C4-2B (cell line): ENCODE measurements at regions not wholly inside any gene's neighbourhood (a gene's known extent, or its start where the extent isn't known, plus 50 kb on each side); places are given as distances from the start of the nearest gene placed in this dataset.

ENCODE experiments used
- H3K27ac ChIP-seq: fragments of 450-650 bp; 2 replicates; pipeline ENCODE4 v1.5.1; 2017
- CTCF ChIP-seq: fragments of 450-650 bp; conservative IDR thresholded peaks from 2 replicates; pipeline ENCODE4 v1.5.1; 2017; ENCODE audit warnings: mild to moderate bottlenecking
- ZFX ChIP-seq: fragments of 450-650 bp; IDR thresholded peaks from 2 replicates; pipeline ENCODE4 v1.6.1; 2017

- no peak for TF ChIP-seq CTCF
- no peak for TF ChIP-seq ZFX
- H3K27ac ChIP-seq, result no peak overlapping the region
These were observed 172.7 kb upstream of the LCORL start for GRCh38 chr4:18194278-18194677.

- TF ChIP-seq CTCF (no peak), ZFX (no peak)
- H3K27ac ChIP-seq, result no peak overlapping the region
These were observed 171.3 kb upstream of the LCORL start for GRCh38 chr4:18192901-18193300.

- no peak for TF ChIP-seq CTCF
- TF ChIP-seq ZFX, result no peak
- H3K27ac ChIP-seq, result no peak overlapping the region
These were observed 163.9 kb upstream of the LCORL start for GRCh38 chr4:18185491-18185890.

GRCh38 chr4:18180892-18181291 is 159.3 kb upstream of the LCORL start:
- no peak for TF ChIP-seq CTCF
- TF ChIP-seq ZFX, result no peak
- H3K27ac ChIP-seq, result no peak overlapping the region

- no peak overlapping the region for H3K27ac ChIP-seq
- TF ChIP-seq ZFX (no peak), CTCF (no peak)
These were observed 158.6 kb upstream of the LCORL start for GRCh38 chr4:18180122-18180521.

GRCh38 chr4:18171896-18172295 is 150.3 kb upstream of the LCORL start:
- no peak for TF ChIP-seq CTCF
- no peak for TF ChIP-seq ZFX
- no peak overlapping the region for H3K27ac ChIP-seq

GRCh38 chr4:18167831-18168230 is 146.3 kb upstream of the LCORL start:
- no peak overlapping the region for H3K27ac ChIP-seq
- TF ChIP-seq CTCF, result no peak
- no peak for TF ChIP-seq ZFX
